ENCODE measurements at regions not wholly inside any gene's neighbourhood (a gene's known extent, or its start where the extent isn't known, plus 50 kb on each side); places are given as distances from the start of the nearest gene placed in this dataset.

DNA sequence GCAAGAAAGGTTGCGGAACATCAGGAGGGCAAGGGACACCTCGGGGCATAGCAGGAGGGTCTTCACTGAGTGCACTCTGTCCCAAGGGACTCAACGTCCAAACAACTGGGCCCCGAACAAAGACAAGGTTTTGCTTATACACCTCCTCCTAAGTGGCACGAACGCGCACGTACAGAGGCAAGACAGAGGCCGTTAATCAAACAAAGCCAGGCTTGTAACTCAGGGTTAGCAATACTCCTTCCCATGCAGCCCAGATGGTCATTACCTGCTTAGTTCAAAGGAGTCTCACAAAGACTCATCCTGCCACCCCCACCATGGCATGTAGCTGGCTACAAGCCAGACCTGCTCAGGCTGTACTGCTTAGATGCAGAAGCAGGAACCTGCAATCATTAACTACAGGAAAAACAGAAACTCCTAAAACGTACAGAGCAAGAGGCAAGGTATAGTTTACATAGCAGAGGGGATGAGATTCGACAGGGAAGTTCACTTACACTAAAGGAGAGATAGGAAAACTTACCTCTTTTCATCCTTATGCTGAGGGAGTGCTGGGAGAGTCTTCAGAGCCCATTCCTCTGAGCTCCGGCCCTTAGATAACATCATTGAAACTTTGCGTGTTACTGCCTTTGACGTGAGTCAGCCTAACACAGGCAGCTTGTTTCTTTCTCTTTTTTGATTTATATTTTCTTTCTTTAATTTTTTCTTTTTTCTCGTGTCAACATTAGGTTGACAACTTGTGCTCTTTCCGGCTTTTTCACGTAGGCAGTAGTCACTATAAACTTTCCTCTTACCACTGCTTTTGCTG, 1319.1 kb downstream of the TMEM121 start:
- no peak for DNase-seq (ENCODE audit: low read depth in 2 of 2)

DNA sequence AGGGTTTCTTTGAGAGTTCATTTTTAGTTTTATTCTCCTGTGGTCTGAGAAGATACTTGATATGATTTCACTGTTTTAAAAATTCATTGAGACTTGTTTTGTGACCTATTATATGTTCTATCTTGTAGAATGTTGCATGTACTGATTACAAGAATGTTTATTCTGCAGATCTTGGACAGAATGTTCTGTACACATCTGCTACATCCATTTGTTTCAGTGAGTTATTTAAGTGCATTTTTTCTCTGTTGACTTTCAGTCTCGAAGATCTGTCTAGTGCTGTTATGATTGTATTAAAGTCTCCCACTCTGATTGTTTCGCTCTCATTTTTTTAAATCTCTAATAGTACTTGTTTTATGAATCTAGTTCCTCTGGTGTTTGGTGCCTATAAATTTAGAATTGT, 1319.8 kb downstream of the TMEM121 start:
- no peak for DNase-seq (ENCODE audit: low read depth in 2 of 2)

DNA sequence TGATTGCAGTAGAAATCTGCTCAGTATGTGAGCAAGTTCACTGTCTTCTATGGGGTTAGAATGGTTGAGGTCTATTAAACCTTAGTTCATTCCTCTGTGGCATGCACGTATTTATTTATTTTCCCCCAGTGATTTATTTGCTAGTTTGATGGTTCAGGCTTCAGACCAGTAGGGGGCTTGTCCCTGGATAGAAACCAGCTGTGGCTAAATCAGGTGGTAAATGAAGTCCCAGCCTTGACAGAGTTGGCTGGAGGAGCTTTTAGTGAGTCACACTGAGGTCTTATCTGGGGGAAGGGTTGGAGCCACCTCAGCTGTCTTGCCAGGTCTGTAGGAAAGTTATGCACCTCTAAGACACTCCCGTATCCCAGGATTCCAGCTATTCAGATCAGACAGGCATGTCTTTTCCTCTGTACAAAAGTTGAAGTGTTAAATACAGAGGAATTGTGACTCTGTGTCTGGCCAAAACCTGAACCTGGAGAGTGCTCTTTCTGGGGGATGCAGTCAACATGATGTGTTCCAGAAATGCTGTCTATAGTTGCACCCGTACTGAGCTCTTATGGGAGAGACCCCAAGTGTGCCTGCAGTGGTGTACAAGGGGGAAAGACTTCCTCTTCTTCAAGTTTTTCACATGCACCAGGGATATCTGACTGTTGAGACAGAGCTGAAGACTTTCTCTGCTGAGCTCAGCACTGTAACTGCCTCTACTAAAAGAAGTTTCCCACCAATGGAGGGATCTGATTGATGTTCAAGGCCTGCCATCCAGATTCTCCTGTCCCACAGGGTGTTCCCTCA, 1322.1 kb downstream of the TMEM121 start:
- no peak for DNase-seq (ENCODE audit: low read depth in 2 of 2)

DNA sequence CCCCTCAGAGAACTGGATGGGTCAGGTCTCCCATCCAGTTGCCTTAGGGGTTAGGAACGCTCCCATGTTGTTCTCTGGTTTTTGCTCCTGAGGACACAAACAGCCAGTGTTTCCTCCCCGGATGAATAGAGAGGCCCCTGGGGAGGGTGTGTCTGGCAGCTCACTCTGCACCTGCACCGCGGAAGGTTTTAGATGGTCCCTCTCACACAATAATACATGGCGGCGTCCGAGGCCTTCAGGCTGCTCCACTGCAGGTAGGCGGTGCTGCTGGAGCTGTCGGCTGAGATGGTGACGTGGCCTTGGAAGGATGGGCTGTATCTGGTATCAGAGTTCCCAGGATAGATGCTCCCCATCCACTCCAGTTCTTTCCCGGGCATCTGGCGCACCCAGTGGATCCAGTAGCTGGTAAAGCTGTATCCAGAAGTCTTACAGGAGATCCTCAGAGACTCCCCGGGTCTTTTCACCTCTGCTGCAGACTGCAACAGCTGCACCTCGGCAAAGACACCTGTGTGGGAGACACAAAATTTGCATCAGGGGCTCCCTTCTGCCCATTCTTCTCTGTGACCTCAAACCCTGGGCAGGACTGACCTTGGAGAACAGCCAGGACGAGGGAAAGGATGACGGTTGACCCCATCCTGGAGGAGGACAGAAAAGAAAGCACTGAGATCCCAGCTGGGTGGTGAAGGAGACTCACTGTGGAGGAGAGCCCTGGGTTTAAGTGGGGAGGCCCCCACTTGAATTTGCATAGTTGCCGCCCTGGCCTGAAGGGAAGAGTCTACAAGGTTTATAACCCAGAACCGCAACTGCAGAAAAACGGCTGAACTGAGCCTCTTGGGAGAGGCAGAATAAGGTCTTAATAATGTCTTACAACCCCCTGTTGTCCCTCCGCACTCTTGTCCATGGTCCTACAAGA, 1324.8 kb downstream of the TMEM121 start:
- no peak for DNase-seq (ENCODE audit: low read depth in 2 of 2)

DNA sequence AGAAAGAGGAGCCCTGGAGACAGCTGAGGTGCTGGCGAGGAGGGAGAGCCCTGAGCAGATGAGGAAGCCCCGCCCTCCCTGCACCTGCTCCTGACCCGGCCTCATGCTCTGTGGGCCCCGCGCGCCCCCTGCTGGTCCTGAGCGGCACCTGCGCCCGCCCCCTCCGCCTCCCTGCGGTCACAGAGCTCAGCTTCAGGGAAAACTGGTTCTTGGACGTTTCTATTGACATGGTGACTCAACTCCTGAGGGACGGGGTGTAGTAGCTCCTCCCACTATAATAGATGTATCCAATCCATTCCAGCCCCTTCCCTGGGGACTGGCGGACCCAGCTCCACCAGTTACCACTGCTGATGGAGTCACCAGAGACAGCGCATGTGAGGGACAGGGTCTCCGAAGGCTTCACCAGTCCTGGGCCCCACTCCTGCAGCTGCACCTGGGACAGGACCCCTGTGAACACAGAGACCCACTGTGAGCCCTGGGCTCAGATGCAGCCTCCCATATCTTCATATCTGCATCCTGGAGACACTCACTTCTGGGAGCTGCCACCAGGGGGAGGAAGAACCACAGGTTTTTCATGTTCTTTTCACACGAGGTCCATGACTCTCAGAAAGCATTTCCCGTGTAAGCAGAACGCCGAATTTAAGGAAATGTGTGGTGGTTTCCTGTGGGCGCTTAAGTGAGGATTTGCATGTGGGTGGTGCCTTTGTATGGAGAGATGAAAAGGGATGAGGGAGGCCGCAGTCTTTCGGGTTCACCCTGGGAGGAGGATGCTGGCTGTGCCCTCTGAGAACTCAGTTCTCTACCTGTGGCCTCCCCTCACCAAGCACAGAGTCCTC, 1346.4 kb downstream of the TMEM121 start:
- peak; percentile 80 to 87 for DNase-seq (ENCODE audit: low read depth in 2 of 2)

DNA sequence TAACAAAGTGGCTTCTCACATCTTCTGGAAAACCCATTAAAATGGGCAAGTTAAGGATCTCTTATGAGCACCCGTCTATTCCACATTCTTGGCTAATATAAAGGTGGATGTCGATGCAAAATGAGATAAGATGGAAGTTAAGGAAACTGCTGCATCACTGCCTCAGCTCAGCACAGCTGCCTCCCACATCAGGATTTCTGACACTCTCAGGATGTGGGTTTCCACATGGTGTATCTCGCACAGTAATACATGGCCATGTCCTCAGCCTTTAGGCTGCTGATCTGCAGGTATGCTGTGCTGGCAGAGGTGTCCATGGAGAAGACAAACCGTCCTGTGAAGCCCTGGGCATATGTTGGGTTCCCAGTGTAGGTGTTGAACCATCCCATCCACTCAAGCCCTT, 1348.0 kb downstream of the TMEM121 start:
- DNase-seq (ENCODE audit: low read depth in 2 of 2) = no peak

DNA sequence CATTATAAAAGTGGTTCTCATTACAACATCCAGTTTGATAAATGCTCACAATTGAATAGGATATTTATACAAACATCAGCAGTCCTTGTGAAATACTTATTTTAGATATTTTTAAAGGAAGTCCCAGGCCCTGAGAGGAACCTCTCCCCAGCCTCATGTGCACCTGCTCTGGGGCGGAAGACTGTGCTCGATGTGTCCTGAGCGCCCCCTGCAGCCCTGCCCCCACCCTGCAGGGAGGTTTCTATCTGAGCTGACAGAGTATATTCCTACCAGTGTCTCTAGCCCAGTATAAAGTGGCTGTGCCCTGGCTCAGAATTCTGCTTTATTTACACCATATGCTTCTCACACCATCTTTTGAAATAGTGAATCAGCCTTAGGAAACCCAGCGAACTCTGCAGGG, 1349.1 kb downstream of the TMEM121 start:
- no peak for DNase-seq (ENCODE audit: low read depth in 2 of 2)

DNA sequence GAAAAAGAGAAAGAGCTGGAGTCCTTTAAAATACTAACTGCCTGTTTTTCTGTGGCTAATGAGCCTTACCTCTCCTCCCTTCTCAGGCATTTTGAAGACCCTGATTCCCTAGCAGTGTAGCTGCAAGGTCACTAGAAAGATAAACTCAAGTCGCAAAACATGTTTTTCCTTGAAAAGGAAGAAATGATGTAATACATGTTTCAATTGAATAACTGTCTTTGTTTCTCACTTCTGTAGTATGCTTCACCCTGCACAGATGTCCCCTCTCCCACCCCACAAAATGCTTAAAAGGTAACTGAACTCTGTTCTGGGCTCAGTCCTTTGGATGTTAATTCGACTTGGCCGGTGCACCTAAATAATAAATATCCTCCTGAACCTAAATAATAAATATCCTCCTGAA, 1350.3 kb downstream of the TMEM121 start:
- no peak for DNase-seq (ENCODE audit: low read depth in 2 of 2)

DNA sequence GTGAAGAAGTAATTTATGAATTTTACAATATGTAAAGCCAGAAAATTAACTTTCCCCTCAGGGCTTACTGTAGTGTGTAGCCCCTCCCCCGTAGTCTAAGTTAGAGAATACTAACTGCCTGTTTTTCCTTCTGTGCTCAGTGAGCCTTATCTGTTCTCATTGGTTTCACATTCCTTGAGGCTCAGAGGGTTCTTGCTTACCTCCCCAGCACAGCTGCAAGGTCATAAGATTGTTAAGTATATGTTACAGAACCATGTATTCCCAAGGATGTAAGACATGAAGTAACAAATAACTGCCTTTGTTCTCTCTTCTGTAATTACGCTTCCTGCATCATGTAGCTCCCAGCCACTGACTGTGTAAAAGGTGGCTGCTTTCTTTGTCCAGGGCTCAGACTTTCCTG, 1351.1 kb downstream of the TMEM121 start:
- no peak for DNase-seq (ENCODE audit: low read depth in 2 of 2)

DNA sequence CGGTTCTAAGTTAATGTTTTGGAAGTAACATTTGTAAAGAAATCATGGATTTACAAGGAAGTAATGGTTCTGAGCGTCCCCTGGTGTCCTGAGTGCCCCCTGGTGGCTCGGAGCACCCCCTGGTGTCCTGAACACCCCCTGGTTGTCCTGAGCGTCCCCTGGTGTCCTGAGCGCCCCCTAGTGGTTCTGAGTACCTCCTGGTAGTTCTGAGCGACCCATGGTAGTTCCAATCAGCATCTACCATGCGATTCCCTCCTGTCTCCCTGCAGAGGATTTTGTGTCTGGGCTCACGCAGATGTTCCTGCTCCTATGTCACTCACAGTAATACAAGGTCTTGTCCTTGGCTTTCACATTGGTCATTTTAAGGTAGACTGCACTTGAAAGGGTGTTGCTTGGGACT, 1352.9 kb downstream of the TMEM121 start:
- DNase-seq (ENCODE audit: low read depth in 2 of 2) = peak; percentile 65 to 70

DNA sequence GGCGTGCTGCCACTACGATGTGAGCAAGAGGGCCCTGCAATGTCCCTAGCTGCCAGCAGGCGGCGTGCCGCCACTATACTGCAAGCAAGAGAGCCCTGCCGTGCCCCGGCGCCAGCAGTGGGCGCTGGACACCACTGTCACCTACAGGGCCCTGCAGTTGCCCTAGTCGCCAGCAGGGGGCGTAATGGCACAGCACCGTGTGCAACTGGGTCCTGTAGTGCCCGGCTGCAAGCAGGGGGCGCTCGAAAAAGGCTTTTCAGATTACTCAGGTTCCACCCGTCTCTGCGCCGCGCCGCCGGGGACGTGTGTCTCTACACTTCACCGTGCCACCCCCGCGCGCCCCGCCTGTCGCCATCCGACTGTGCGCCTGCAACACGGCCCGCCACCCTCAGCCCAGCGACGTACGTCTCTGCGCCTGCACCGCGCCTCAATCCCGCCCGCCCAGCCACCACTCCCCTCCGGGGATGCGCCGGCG, 1356.9 kb downstream of the TMEM121 start:
- DNase-seq (ENCODE audit: low read depth in 2 of 2) = peak in 1 of 2 donors; percentile 63
